ENCODE measurements at regions not wholly inside any gene's neighbourhood (a gene's known extent, or its start where the extent isn't known, plus 50 kb on each side); places are given as distances from the start of the nearest gene placed in this dataset.

- H3K4me3 ChIP-seq (replicated peaks in 1 of 3): no peak overlapping the region
- no peak overlapping the region for H3K27ac ChIP-seq
- intact Hi-C loops (cut with DNase I): no loop called here
- no peaks in the 10 kb centered on the region for H3K9me3 ChIP-seq
- H3K36me3 ChIP-seq: no peaks in the 10 kb centered on the region
- TF ChIP-seq POLR2A (IDR thresholded peaks at IDR 0.05) (no peak), CTCF (IDR thresholded peaks at IDR 0.05) (no peak)
- 30 to 44% methylated on average over 1 of the region's 1 CpG for WGBS, 2 donors
- no peaks in the 10 kb centered on the region for H3K27me3 ChIP-seq
- no peak for DNase-seq
- H3K4me1 ChIP-seq: no peaks in the 10 kb centered on the region
Measured at GRCh38 chr4:177974461-177974860, 532.2 kb upstream of the AGA start.

GRCh38 chr4:177975315-177975987, 533.2 kb upstream of the AGA start:
- H3K36me3 ChIP-seq: no peaks in the 10 kb centered on the region
- intact Hi-C loops (cut with DNase I): no loop called here
- WGBS, 2 donors: 54 to 56% methylated on average over 2 of the region's 2 CpGs
- no peak overlapping the region for H3K4me3 ChIP-seq (replicated peaks in 1 of 3)
- DNase-seq: no peak
- no peaks in the 10 kb centered on the region for H3K9me3 ChIP-seq
- TF ChIP-seq CTCF (IDR thresholded peaks at IDR 0.05): no peak
- TF ChIP-seq POLR2A (IDR thresholded peaks at IDR 0.05): no peak
- H3K4me1 ChIP-seq: no peaks in the 10 kb centered on the region
- no peaks in the 10 kb centered on the region for H3K27me3 ChIP-seq
- H3K27ac ChIP-seq: no peak overlapping the region

GRCh38 chr4:177986236-177986635, 544.0 kb upstream of the AGA start:
- Histone ChIP-seq H3K4me3 (replicated peaks in 1 of 3) (no peak overlapping the region), H3K4me1 (no peaks in the 10 kb centered on the region), H3K9me3 (no peaks in the 10 kb centered on the region), H3K36me3 (no peaks in the 10 kb centered on the region), H3K27me3 (no peaks in the 10 kb centered on the region), H3K27ac (no peak overlapping the region)
- TF ChIP-seq CTCF (IDR thresholded peaks at IDR 0.05): no peak
- TF ChIP-seq POLR2A (IDR thresholded peaks at IDR 0.05): no peak
- DNase-seq: no peak
- intact Hi-C loops (cut with DNase I): no loop called here
- WGBS, 2 donors: 39 to 47% methylated on average over 1 of the region's 1 CpG

- Histone ChIP-seq H3K36me3 (no peaks in the 10 kb centered on the region), H3K27ac (no peak overlapping the region), H3K4me1 (no peaks in the 10 kb centered on the region), H3K9me3 (no peaks in the 10 kb centered on the region), H3K27me3 (no peaks in the 10 kb centered on the region), H3K4me3 (replicated peaks in 1 of 3) (no peak overlapping the region)
- 35 to 37% methylated on average over 1 of the region's 1 CpG for WGBS, 2 donors
- intact Hi-C loops (cut with DNase I): no loop called here
- no peak for TF ChIP-seq POLR2A (IDR thresholded peaks at IDR 0.05)
- no peak for TF ChIP-seq CTCF (IDR thresholded peaks at IDR 0.05)
- DNase-seq: no peak
Measured at GRCh38 chr4:177987896-177988295, 545.7 kb upstream of the AGA start.

- no peak overlapping the region for H3K27ac ChIP-seq
- no peak overlapping the region for H3K4me3 ChIP-seq (replicated peaks in 1 of 3)
- H3K27me3 ChIP-seq: no peaks in the 10 kb centered on the region
- no peaks in the 10 kb centered on the region for H3K4me1 ChIP-seq
- H3K36me3 ChIP-seq: no peaks in the 10 kb centered on the region
- no peak for DNase-seq
- intact Hi-C loops (cut with DNase I): no loop called here
- no peak for TF ChIP-seq POLR2A (IDR thresholded peaks at IDR 0.05)
- TF ChIP-seq CTCF (IDR thresholded peaks at IDR 0.05): no peak
- 78 to 88% methylated on average over 4 of the region's 4 CpGs for WGBS, 2 donors
- H3K9me3 ChIP-seq: no peaks in the 10 kb centered on the region
Measured at GRCh38 chr4:177989503-177990201, 547.4 kb upstream of the AGA start.
